Tibial artery (tissue), 4 donors: ENCODE measurements at regions not wholly inside any gene's neighbourhood (a gene's known extent, or its start where the extent isn't known, plus 50 kb on each side); places are given as distances from the start of the nearest gene placed in this dataset.

Source experiments
- DNase-seq, 2 donors: peaks; one replicate each; pipeline ENCODE4 v3.0.0-alpha.2; 2019
- H3K27ac ChIP-seq, 2 donors: fragments of 200-600 bp; sonication (generic) in 1 of 2; 1 replicate in 1 of 2; 2 replicates in 1 of 2; pipeline ENCODE4 v1.5.1; 2018 to 2019; ENCODE audit warnings: mild to moderate bottlenecking in 1 of 2
- H3K27me3 ChIP-seq, 2 donors: fragments of 200-600 bp; sonication (generic) in 1 of 2; one replicate each; pipeline versions ENCODE4 v1.5.1 to v1.6.0; 2016 to 2019
- H3K36me3 ChIP-seq, 3 donors: fragments of 200-600 bp; sonication (generic) in 2 of 3; one replicate each; pipeline ENCODE4 v1.5.1; 2016 to 2019; ENCODE audit warnings: mild to moderate bottlenecking in 2 of 3
- H3K4me1 ChIP-seq, 4 donors: fragments of 200-600 bp; sonication (generic) in 2 of 4; 1 replicate in 3 of 4; 2 replicates in 1 of 4; pipeline ENCODE4 v1.5.1; 2016 to 2019
- H3K4me3 ChIP-seq, 2 donors: fragments of 200-600 bp; sonication (generic) in 1 of 2; 1 replicate in 1 of 2; 2 replicates in 1 of 2; pipeline ENCODE4 v1.5.1; 2018 to 2019; ENCODE audit warnings: mild to moderate bottlenecking in 2 of 2
- H3K9me3 ChIP-seq, 3 donors: fragments of 200-600 bp; sonication (generic) in 1 of 3; one replicate each; pipeline ENCODE4 v1.5.1; 2016 to 2019
- intact Hi-C: fragments of 100-400 bp; cut with DNase I; formaldehyde crosslinking; loops from one replicate; pipeline ENCODE4 v1.15.0; 2023; ENCODE audit warnings: low total_unique reads
- TF ChIP-seq, protein P1 (sequence below), 2 experiments: fragments of 200-600 bp in 1 of 2; fragments of 450-650 bp in 1 of 2; IDR thresholded peaks; one replicate each; pipeline ENCODE4 v1.5.1; 2017 to 2019; ENCODE audit warnings: antibody characterized with exemption in 2 of 2, mild to moderate bottlenecking in 1 of 2, moderate library complexity in 1 of 2

DNA sequence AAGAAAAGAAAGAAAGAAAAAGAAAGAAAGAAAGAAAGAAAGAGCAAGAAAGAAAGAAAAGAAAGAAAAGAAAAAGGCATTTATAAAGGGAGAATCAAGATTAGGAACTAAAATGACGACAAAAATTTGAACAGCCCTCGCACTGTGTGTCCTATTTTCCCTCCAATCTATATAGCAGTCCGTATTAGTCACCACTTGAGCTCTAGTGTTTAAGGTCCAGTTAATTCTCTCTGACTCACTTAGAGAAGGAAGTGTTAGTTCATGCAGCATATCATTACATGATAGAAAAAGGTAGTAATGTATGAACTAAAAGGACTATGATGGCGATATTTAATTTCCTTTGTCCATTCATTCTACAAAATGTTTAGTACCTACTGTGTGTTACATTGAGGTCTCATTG, 122.7 kb downstream of the CBLL2 start:
- TF ChIP-seq, protein P1, sequence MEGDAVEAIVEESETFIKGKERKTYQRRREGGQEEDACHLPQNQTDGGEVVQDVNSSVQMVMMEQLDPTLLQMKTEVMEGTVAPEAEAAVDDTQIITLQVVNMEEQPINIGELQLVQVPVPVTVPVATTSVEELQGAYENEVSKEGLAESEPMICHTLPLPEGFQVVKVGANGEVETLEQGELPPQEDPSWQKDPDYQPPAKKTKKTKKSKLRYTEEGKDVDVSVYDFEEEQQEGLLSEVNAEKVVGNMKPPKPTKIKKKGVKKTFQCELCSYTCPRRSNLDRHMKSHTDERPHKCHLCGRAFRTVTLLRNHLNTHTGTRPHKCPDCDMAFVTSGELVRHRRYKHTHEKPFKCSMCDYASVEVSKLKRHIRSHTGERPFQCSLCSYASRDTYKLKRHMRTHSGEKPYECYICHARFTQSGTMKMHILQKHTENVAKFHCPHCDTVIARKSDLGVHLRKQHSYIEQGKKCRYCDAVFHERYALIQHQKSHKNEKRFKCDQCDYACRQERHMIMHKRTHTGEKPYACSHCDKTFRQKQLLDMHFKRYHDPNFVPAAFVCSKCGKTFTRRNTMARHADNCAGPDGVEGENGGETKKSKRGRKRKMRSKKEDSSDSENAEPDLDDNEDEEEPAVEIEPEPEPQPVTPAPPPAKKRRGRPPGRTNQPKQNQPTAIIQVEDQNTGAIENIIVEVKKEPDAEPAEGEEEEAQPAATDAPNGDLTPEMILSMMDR (IDR thresholded peaks at IDR 0.05): no peak
- H3K27ac ChIP-seq: no peak overlapping the region
- no peaks in the 10 kb centered on the region for H3K27me3 ChIP-seq
- H3K4me3 ChIP-seq: no peak overlapping the region
- no peaks in the 10 kb centered on the region for H3K36me3 ChIP-seq
- intact Hi-C loops: no loop called here
- H3K4me1 ChIP-seq: no peaks in the 10 kb centered on the region
- H3K9me3 ChIP-seq: no peaks in the 10 kb centered on the region
- DNase-seq: no peak

DNA sequence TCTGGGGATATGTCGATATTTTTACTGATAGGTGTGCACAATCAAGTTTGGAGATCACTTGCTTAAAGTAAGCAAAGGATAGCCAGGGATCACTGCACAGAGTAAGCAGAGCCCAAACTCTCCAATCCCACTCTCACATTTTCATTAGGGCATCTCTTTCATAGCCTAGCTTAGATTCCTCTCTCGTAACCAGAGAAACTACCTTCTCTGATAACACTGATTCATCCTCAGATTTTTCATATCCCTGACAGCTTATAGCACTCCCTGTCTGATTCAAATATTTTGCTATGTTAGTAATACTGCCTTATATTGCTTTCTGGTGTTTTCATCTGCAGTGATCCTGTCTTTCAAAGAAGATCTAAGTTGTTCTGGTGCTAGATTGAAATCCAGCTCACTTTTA, 123.7 kb downstream of the CBLL2 start:
- no peaks in the 10 kb centered on the region for H3K4me1 ChIP-seq
- H3K4me3 ChIP-seq: no peak overlapping the region
- TF ChIP-seq, protein P1 (IDR thresholded peaks at IDR 0.05): no peak
- no peak overlapping the region for H3K27ac ChIP-seq
- H3K27me3 ChIP-seq: no peaks in the 10 kb centered on the region
- no peak for DNase-seq
- H3K9me3 ChIP-seq: no peaks in the 10 kb centered on the region
- intact Hi-C loops: no loop called here
- no peaks in the 10 kb centered on the region for H3K36me3 ChIP-seq

DNA sequence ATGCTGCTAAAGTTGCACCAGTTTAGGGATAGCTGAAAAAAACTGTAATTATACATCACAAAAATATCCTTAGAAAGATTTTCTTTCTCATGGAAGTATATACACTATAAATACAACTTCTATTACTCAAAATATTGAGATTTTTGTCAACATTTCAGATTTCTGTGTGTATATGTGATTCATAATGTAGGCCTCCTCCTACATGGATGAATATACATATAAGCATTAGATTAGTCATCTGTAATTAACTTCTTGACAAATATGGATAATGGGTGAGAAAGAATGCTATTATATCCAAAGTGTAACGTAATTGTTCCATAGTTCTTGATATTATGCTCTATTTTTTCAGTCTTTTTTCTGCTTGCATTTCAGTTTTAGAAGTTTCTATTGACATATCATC, 124.9 kb downstream of the CBLL2 start:
- TF ChIP-seq, protein P1 (IDR thresholded peaks at IDR 0.05): no peak
- H3K4me3 ChIP-seq: no peak overlapping the region
- H3K27ac ChIP-seq: no peak overlapping the region
- intact Hi-C loops: no loop called here
- H3K4me1 ChIP-seq: no peaks in the 10 kb centered on the region
- no peaks in the 10 kb centered on the region for H3K36me3 ChIP-seq
- no peaks in the 10 kb centered on the region for H3K27me3 ChIP-seq
- DNase-seq: no peak
- H3K9me3 ChIP-seq: no peaks in the 10 kb centered on the region

DNA sequence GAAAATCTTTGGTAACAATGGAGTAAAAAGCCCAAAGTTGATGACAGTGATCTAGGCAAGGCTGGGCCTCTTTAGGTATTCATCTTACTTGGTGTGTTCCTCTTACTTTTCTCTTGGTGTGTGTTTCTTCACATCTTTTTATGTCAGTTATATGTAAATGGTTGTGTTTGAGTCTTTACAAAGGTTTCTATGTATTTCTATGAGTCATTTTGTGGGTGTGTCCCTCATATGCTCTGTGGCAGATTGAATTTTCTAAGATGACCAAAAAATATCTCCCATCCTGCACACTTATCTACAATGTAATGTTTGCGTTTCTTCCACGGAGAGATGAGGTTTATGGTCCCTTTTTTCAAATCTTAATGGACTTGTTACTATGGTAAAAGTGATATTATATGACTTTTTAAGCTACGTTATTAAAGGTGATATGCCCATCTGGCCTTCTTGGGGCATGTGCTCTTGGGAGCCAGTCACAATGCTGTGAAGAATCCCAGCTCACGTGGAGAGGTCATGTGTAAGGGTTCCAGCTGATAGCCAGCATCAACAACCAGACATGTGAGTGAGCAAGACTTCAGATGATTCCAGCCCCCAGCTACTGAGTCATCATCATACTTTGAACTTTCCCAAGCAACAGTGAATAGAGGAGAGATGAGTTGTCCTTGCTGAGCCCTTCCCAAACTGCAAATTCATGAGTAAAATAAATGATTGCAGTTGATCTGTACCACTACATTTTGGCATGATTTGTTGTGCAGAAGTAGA, 126.9 kb downstream of the CBLL2 start:
- H3K36me3 ChIP-seq: no peaks in the 10 kb centered on the region
- no peaks in the 10 kb centered on the region for H3K9me3 ChIP-seq
- TF ChIP-seq, protein P1 (IDR thresholded peaks at IDR 0.05): no peak
- no peaks in the 10 kb centered on the region for H3K27me3 ChIP-seq
- no peak overlapping the region for H3K4me3 ChIP-seq
- H3K4me1 ChIP-seq: no peaks in the 10 kb centered on the region
- no peak for DNase-seq
- no peak overlapping the region for H3K27ac ChIP-seq
- intact Hi-C loops: no loop called here

DNA sequence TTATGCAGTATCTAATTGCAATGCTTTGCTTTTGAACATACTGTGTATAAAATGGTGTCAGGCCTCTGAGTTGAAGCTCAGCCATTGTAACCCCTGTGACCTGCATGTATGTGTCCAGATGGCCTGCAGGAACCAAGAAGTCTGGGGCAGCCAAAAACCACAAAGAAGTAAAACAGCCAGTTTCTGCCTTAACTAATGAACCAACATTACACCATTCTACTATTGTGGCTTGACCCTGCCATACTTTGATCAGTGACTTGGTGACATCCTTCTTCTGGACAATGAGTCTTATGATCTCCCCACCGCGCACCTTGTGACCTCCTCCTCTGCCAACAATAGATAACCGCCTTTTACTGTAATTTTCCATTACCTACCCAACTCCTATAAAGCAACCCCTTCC, 131.6 kb downstream of the CBLL2 start:
- DNase-seq: no peak
- intact Hi-C loops: no loop called here
- TF ChIP-seq, protein P1 (IDR thresholded peaks at IDR 0.05): no peak

More for the DNA sequence above, 131.6 kb downstream of the CBLL2 start:
- H3K27ac ChIP-seq: no peak overlapping the region
- no peaks in the 10 kb centered on the region for H3K4me1 ChIP-seq
- H3K36me3 ChIP-seq: no peaks in the 10 kb centered on the region
- no peak overlapping the region for H3K4me3 ChIP-seq
- H3K27me3 ChIP-seq: no peaks in the 10 kb centered on the region
- H3K9me3 ChIP-seq: no peaks in the 10 kb centered on the region
